Mesodermal cell (in vitro differentiated cells): ENCODE measurements at regions not wholly inside any gene's neighbourhood (a gene's known extent, or its start where the extent isn't known, plus 50 kb on each side); places are given as distances from the start of the nearest gene placed in this dataset.

Experiments
- H3K27ac ChIP-seq: 2 replicates; pipeline ENCODE4 v1.7.0; 2013; ENCODE audit warnings: mild to moderate bottlenecking, low read depth, low read length, moderate library complexity; ENCODE audit not compliant: severe bottlenecking
- H3K36me3 ChIP-seq: 2 replicates; pipeline ENCODE4 v1.7.1; 2013; ENCODE audit warnings: mild to moderate bottlenecking, low read length, moderate library complexity; ENCODE audit not compliant: control insufficient read depth, insufficient read depth
- H3K4me1 ChIP-seq: one replicate; pipeline ENCODE4 v1.7.1; 2013; ENCODE audit warnings: mild to moderate bottlenecking, low read length; ENCODE audit not compliant: insufficient read depth, control insufficient read depth, poor library complexity, severe bottlenecking
- H3K4me3 ChIP-seq: 2 replicates; pipeline ENCODE4 v1.7.0; 2013; ENCODE audit warnings: low read length, control low read depth, mild to moderate bottlenecking; ENCODE audit not compliant: insufficient read depth, poor library complexity, severe bottlenecking; ENCODE audit errors: extremely low read depth
- H3K9me3 ChIP-seq: 2 replicates; pipeline ENCODE4 v1.7.1; 2013; ENCODE audit warnings: mild to moderate bottlenecking, low read length, moderate library complexity; ENCODE audit not compliant: control insufficient read depth
- WGBS, 2 experiments: methylation state at CpG; one replicate each; pipeline ENCODE4 v1.1.5; 2013; ENCODE audit warnings: missing lambda C conversion rate in 2 of 2; ENCODE audit not compliant: insufficient coverage in 2 of 2; 5-methylcytosine and 5-hydroxymethylcytosine counted together

GRCh38 chr12:87152075-87152474 lies 877.1 kb downstream of the C12orf50 start:
- H3K27ac ChIP-seq, result peak overlapping the region; percentile 63
- no peak overlapping the region for H3K4me3 ChIP-seq
- no peaks in the 10 kb centered on the region for H3K36me3 ChIP-seq
- peaks cover 20% of the 10 kb centered on the region for H3K4me1 ChIP-seq
- no peaks in the 10 kb centered on the region for H3K9me3 ChIP-seq
- 100% methylated on average over 1 of the region's 2 CpGs; no CpG with 5 or more reads in 1 of the 2 experiments for WGBS, 2 experiments

GRCh38 chr12:87150969-87151662 lies 878.1 kb downstream of the C12orf50 start:
- Histone ChIP-seq H3K36me3 (no peaks in the 10 kb centered on the region), H3K4me1 (peaks cover 20% of the 10 kb centered on the region), H3K4me3 (no peak overlapping the region), H3K27ac (peak overlapping the region; percentile 63), H3K9me3 (no peaks in the 10 kb centered on the region)
- 17 to 60% methylated on average over 1 to 2 of the region's 2 CpGs for WGBS, 2 experiments

GRCh38 chr12:87142342-87142741 lies 886.2 kb upstream of the MGAT4C start:
- H3K27ac ChIP-seq, result no peak overlapping the region
- no peaks in the 10 kb centered on the region for H3K36me3 ChIP-seq
- H3K9me3 ChIP-seq, result no peaks in the 10 kb centered on the region
- H3K4me1 ChIP-seq, result no peaks in the 10 kb centered on the region
- H3K4me3 ChIP-seq, result no peak overlapping the region

- Histone ChIP-seq H3K36me3 (no peaks in the 10 kb centered on the region), H3K4me1 (peaks cover 8% of the 10 kb centered on the region), H3K27ac (no peak overlapping the region), H3K9me3 (no peaks in the 10 kb centered on the region), H3K4me3 (no peak overlapping the region)
These were observed 884.9 kb upstream of the MGAT4C start for GRCh38 chr12:87141091-87141490.

GRCh38 chr12:87140262-87140661 lies 884.1 kb upstream of the MGAT4C start:
- WGBS, 2 experiments, result 67 to 80% methylated on average over 1 of the region's 1 CpG

GRCh38 chr12:87137220-87137619 lies 881.0 kb upstream of the MGAT4C start:
- peaks cover 8% of the 10 kb centered on the region for H3K4me1 ChIP-seq
- H3K36me3 ChIP-seq, result no peaks in the 10 kb centered on the region
- no peak overlapping the region for H3K27ac ChIP-seq
- no peaks in the 10 kb centered on the region for H3K9me3 ChIP-seq
- H3K4me3 ChIP-seq, result no peak overlapping the region

More at GRCh38 chr12:87140262-87140661, 884.1 kb upstream of the MGAT4C start:
- no peaks in the 10 kb centered on the region for H3K36me3 ChIP-seq
- H3K27ac ChIP-seq, result no peak overlapping the region
- no peaks in the 10 kb centered on the region for H3K9me3 ChIP-seq
- H3K4me3 ChIP-seq, result no peak overlapping the region
- H3K4me1 ChIP-seq, result peaks cover 8% of the 10 kb centered on the region

GRCh38 chr12:87136330-87136976 lies 880.3 kb upstream of the MGAT4C start:
- H3K4me3 ChIP-seq, result no peak overlapping the region

GRCh38 chr12:87127272-87127671 lies 871.1 kb upstream of the MGAT4C start:
- peaks cover 18% of the 10 kb centered on the region for H3K9me3 ChIP-seq
- no peak overlapping the region for H3K4me3 ChIP-seq
- no peaks in the 10 kb centered on the region for H3K4me1 ChIP-seq
- no peak overlapping the region for H3K27ac ChIP-seq
- H3K36me3 ChIP-seq, result no peaks in the 10 kb centered on the region

More at GRCh38 chr12:87136330-87136976, 880.3 kb upstream of the MGAT4C start:
- peaks cover 8% of the 10 kb centered on the region for H3K4me1 ChIP-seq
- 61 to 86% methylated on average over 1 to 2 of the region's 2 CpGs for WGBS, 2 experiments
- no peaks in the 10 kb centered on the region for H3K36me3 ChIP-seq
- H3K27ac ChIP-seq, result peak overlapping the region; percentile 11
- H3K9me3 ChIP-seq, result no peaks in the 10 kb centered on the region

- H3K27ac ChIP-seq, result no peak overlapping the region
- no peak overlapping the region for H3K4me3 ChIP-seq
- H3K9me3 ChIP-seq, result peaks cover 18% of the 10 kb centered on the region
- H3K4me1 ChIP-seq, result peaks cover 2% of the 10 kb centered on the region
- no peaks in the 10 kb centered on the region for H3K36me3 ChIP-seq
- 94 to 96% methylated on average over 2 of the region's 3 CpGs for WGBS, 2 experiments
These were observed 865.7 kb upstream of the MGAT4C start for GRCh38 chr12:87121896-87122295.

GRCh38 chr12:87120440-87120839 lies 864.2 kb upstream of the MGAT4C start:
- peaks cover 18% of the 10 kb centered on the region for H3K9me3 ChIP-seq
- H3K27ac ChIP-seq, result no peak overlapping the region
- peaks cover 6% of the 10 kb centered on the region for H3K4me1 ChIP-seq
- no peaks in the 10 kb centered on the region for H3K36me3 ChIP-seq
- WGBS, 2 experiments, result 80 to 86% methylated on average over 1 to 2 of the region's 3 CpGs
- no peak overlapping the region for H3K4me3 ChIP-seq

GRCh38 chr12:87119713-87120112 lies 863.5 kb upstream of the MGAT4C start:
- peaks cover 6% of the 10 kb centered on the region for H3K4me1 ChIP-seq
- H3K36me3 ChIP-seq, result no peaks in the 10 kb centered on the region
- H3K9me3 ChIP-seq, result peaks cover 15% of the 10 kb centered on the region
- no peak overlapping the region for H3K27ac ChIP-seq
- H3K4me3 ChIP-seq, result no peak overlapping the region
